Right lobe of liver (tissue), 6 donors: ENCODE measurements at regions not wholly inside any gene's neighbourhood (a gene's known extent, or its start where the extent isn't known, plus 50 kb on each side); places are given as distances from the start of the nearest gene placed in this dataset.
A peak's percentile ranks its signal among the peaks of the same experiment; 100 is the strongest.

Source experiments
- ATAC-seq, 4 donors: fragments of 200-7000 bp; cut with Tn5 transposase; one replicate each; pipeline ENCODE4 v1.9.1; 2020; ENCODE audit warnings: mild to moderate bottlenecking in 4 of 4, moderate library complexity in 4 of 4
- DNase-seq, 3 donors: peaks; one replicate each; pipeline ENCODE4 v3.0.0-alpha.2; 2020
- H3K27ac ChIP-seq, 3 donors: fragments of 200-600 bp; one replicate each; pipeline ENCODE4 v1.8.0; 2022
- H3K27me3 ChIP-seq, 2 donors: fragments of 200-600 bp; one replicate each; pipeline ENCODE4 v1.8.0; 2022
- H3K36me3 ChIP-seq, 4 donors: fragments of 200-600 bp; sonication (generic) in 1 of 4; one replicate each; pipeline versions ENCODE4 v1.5.1 to v1.8.0; 2017 to 2022; ENCODE audit warnings: control low read depth in 1 of 4
- H3K4me1 ChIP-seq, 4 donors: fragments of 200-600 bp; sonication (generic) in 1 of 4; one replicate each; pipeline versions ENCODE4 v1.5.1 to v1.8.0; 2017 to 2022; ENCODE audit warnings: control low read depth in 1 of 4
- H3K4me3 ChIP-seq, 3 donors: fragments of 200-600 bp; one replicate each; pipeline ENCODE4 v1.8.0; 2022
- H3K9me3 ChIP-seq, 4 donors: fragments of 200-600 bp; sonication (generic) in 1 of 4; one replicate each; pipeline versions ENCODE4 v1.5.1 to v1.8.0; 2017 to 2022; ENCODE audit warnings: control low read depth in 1 of 4
- CTCF ChIP-seq, 4 donors: fragments of 200-600 bp in 3 of 4; fragments of 450-650 bp in 1 of 4; IDR thresholded peaks; one replicate each; pipeline versions ENCODE4 v1.5.1 to v1.8.0; 2016 to 2022; ENCODE audit warnings: antibody characterized with exemption in 4 of 4, mild to moderate bottlenecking in 2 of 4
- POLR2A ChIP-seq: fragments of 450-650 bp; IDR thresholded peaks from one replicate; pipeline ENCODE4 v1.6.1; 2017; ENCODE audit warnings: antibody characterized with exemption, mild to moderate bottlenecking
- WGBS: methylation state at CpG from one replicate; pipeline ENCODE4 v1.1.6; 2018; ENCODE audit warnings: low coverage, low lambda C conversion rate; ENCODE audit not compliant: insufficient coverage; ENCODE audit errors: missing lambda C conversion rate; 5-methylcytosine and 5-hydroxymethylcytosine counted together
- intact Hi-C, 2 donors: fragments of 100-400 bp; cut with DNase I; formaldehyde crosslinking; loops; one replicate each; pipeline versions ENCODE4 v1.11.2 to v1.14.1; 2022
- donor health status: DM: no; HTN: yes; CAD: no.
- donor health status: DM: no; HTN: no; CAD: no.
- donor health status: DM: no; HTN: no; CAD: no.
- donor health status: DM: no; HTN: yes; CAD: no.
- donor health status: DM: no; HTN: yes; CAD: no.

GRCh38 chr4:95603393-95603792 lies 54.6 kb upstream of the UNC5C start:
- Histone ChIP-seq H3K4me1 (no peaks in the 10 kb centered on the region), H3K27ac (no peak overlapping the region), H3K9me3 (no peaks in the 10 kb centered on the region), H3K4me3 (no peak overlapping the region), H3K27me3 (no peaks in the 10 kb centered on the region), H3K36me3 (no peaks in the 10 kb centered on the region)
- no peak for DNase-seq
- ATAC-seq: no peak
- TF ChIP-seq CTCF (IDR thresholded peaks at IDR 0.05) (no peak), POLR2A (no peak)
- intact Hi-C loops: no loop called here
- WGBS: 58% methylated on average over 4 of the region's 4 CpGs

GRCh38 chr4:95602872-95603271 lies 54.1 kb upstream of the UNC5C start:
- Histone ChIP-seq H3K4me1 (no peaks in the 10 kb centered on the region), H3K4me3 (no peak overlapping the region), H3K27ac (no peak overlapping the region), H3K9me3 (no peaks in the 10 kb centered on the region), H3K27me3 (no peaks in the 10 kb centered on the region), H3K36me3 (no peaks in the 10 kb centered on the region)
- intact Hi-C loops: no loop called here
- ATAC-seq: no peak
- DNase-seq: no peak
- WGBS: 22% methylated on average over 3 of the region's 3 CpGs
- TF ChIP-seq CTCF (IDR thresholded peaks at IDR 0.05) (no peak), POLR2A (no peak)

DNA sequence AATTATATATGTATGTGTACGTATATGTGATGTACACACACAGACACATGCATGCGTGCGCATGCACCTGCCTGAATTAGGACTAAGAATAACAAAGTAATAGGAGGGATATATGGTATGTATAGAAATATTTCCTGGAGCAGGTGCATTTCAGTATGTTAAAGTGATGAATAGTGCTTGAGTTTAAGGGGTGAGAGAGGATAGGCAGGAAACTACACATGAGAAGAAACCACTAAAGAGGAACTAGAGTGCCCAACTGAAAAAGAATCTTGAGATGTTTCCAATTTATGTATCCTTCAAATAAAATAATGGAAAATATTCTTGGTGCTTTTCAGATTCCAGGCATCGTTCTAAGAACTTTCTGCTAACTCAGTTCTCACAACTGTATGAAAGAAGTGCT lies 52.6 kb upstream of the UNC5C start:
- 54% methylated on average over 4 of the region's 4 CpGs for WGBS
- H3K4me1 ChIP-seq: no peaks in the 10 kb centered on the region
- DNase-seq: no peak
- H3K27ac ChIP-seq: no peak overlapping the region
- ATAC-seq: no peak
- intact Hi-C loops: no loop called here
- H3K4me3 ChIP-seq: no peak overlapping the region
- no peaks in the 10 kb centered on the region for H3K27me3 ChIP-seq
- H3K36me3 ChIP-seq: no peaks in the 10 kb centered on the region
- no peaks in the 10 kb centered on the region for H3K9me3 ChIP-seq
- no peak for TF ChIP-seq CTCF (IDR thresholded peaks at IDR 0.05)
- TF ChIP-seq POLR2A: no peak

- no peak overlapping the region for H3K4me3 ChIP-seq
- H3K27me3 ChIP-seq: no peaks in the 10 kb centered on the region
- TF ChIP-seq CTCF (IDR thresholded peaks at IDR 0.05) (no peak), POLR2A (no peak)
- no peaks in the 10 kb centered on the region for H3K36me3 ChIP-seq
- no peaks in the 10 kb centered on the region for H3K9me3 ChIP-seq
- 31% methylated on average over 5 of the region's 7 CpGs for WGBS
- no peaks in the 10 kb centered on the region for H3K4me1 ChIP-seq
- no peak overlapping the region for H3K27ac ChIP-seq
- ATAC-seq (peak in 2 of 4 donors; percentile 18 to 52), DNase-seq (no peak)
- intact Hi-C loops: no loop called here
Measured at GRCh38 chr4:95599777-95600400, 51.1 kb upstream of the UNC5C start.
